H9 (cell line): ENCODE measurements at regions not wholly inside any gene's neighbourhood (a gene's known extent, or its start where the extent isn't known, plus 50 kb on each side); places are given as distances from the start of the nearest gene placed in this dataset.

Source experiments
- DNase-seq: peaks from one replicate; pipeline ENCODE4 v3.0.0-alpha.2; 2017
- H2AFZ ChIP-seq: one replicate; pipeline ENCODE4 v1.6.1; 2013; ENCODE audit warnings: mild to moderate bottlenecking, low read length, control low read depth, moderate library complexity
- H2AK5ac ChIP-seq: 2 replicates; pipeline ENCODE4 v1.6.1; 2013; ENCODE audit warnings: low read length, control low read depth, mixed read lengths; ENCODE audit not compliant: insufficient read length
- H2BK120ac ChIP-seq: one replicate; pipeline ENCODE4 v1.6.1; 2013; ENCODE audit warnings: low read depth, mild to moderate bottlenecking, low read length, control low read depth, inconsistent platforms; ENCODE audit not compliant: poor library complexity, severe bottlenecking
- H2BK12ac ChIP-seq: 2 replicates; pipeline ENCODE4 v1.6.1; 2013; ENCODE audit warnings: low read length, control low read depth, mixed read lengths, low read depth; ENCODE audit not compliant: insufficient read length
- H2BK15ac ChIP-seq: 2 replicates; pipeline ENCODE4 v1.6.1; 2013; ENCODE audit warnings: low read depth, low read length, control low read depth
- H2BK20ac ChIP-seq: one replicate; pipeline ENCODE4 v1.6.1; 2013; ENCODE audit warnings: low read depth, mild to moderate bottlenecking, low read length, control low read depth, inconsistent platforms; ENCODE audit not compliant: poor library complexity, severe bottlenecking
- H2BK5ac ChIP-seq: 2 replicates; pipeline ENCODE4 v1.6.1; 2013; ENCODE audit warnings: low read length, control low read depth, mixed read lengths; ENCODE audit not compliant: insufficient read length
- H3K14ac ChIP-seq: 2 replicates; pipeline ENCODE4 v1.6.1; 2013; ENCODE audit warnings: low read length, control low read depth; ENCODE audit not compliant: insufficient read depth
- H3K18ac ChIP-seq: 2 replicates; pipeline ENCODE4 v1.6.1; 2013; ENCODE audit warnings: low read depth, mild to moderate bottlenecking, mixed read lengths, low read length, control low read depth; ENCODE audit not compliant: insufficient read length
- H3K23ac ChIP-seq: 2 replicates; pipeline ENCODE4 v1.6.1; 2013; ENCODE audit warnings: low read length, control low read depth, mixed read lengths, low read depth; ENCODE audit not compliant: insufficient read length
- H3K23me2 ChIP-seq: 2 replicates; pipeline ENCODE4 v1.6.1; 2013; ENCODE audit warnings: low read depth, mild to moderate bottlenecking, mixed read lengths, low read length, control low read depth; ENCODE audit not compliant: insufficient read length, poor library complexity, severe bottlenecking
- H3K27ac ChIP-seq: 2 replicates; pipeline ENCODE4 v1.5.1; 2013; ENCODE audit warnings: low read length, control low read depth, mixed read lengths, low read depth; ENCODE audit not compliant: insufficient read length
- H3K27me3 ChIP-seq: 2 replicates; pipeline ENCODE4 v1.6.1; 2013; ENCODE audit warnings: low read length, control low read depth, inconsistent platforms; ENCODE audit not compliant: insufficient read depth
- H3K4ac ChIP-seq: 2 replicates; pipeline ENCODE4 v1.6.1; 2013; ENCODE audit warnings: low read depth, mild to moderate bottlenecking, control low read depth, inconsistent platforms, low read length, moderate library complexity
- H3K4me1 ChIP-seq: 2 replicates; pipeline ENCODE4 v1.6.1; 2013; ENCODE audit warnings: low read length, control low read depth, inconsistent platforms; ENCODE audit not compliant: insufficient read depth
- H3K4me2 ChIP-seq: 2 replicates; pipeline ENCODE4 v1.6.1; 2013; ENCODE audit warnings: low read length, control low read depth, mixed read lengths; ENCODE audit not compliant: insufficient read length, insufficient read depth
- H3K56ac ChIP-seq: 2 replicates; pipeline ENCODE4 v1.6.1; 2013; ENCODE audit warnings: low read depth, mild to moderate bottlenecking, mixed read lengths, low read length, control low read depth; ENCODE audit not compliant: insufficient read length
- H3K79me1 ChIP-seq: 2 replicates; pipeline ENCODE4 v1.6.1; 2013; ENCODE audit warnings: low read depth, mild to moderate bottlenecking, moderate library complexity, low read length, control low read depth, inconsistent platforms; ENCODE audit not compliant: insufficient read depth, poor library complexity, severe bottlenecking
- H3K79me2 ChIP-seq: 2 replicates; pipeline ENCODE4 v1.6.1; 2013; ENCODE audit warnings: low read length, control low read depth, inconsistent platforms; ENCODE audit not compliant: insufficient read depth
- H3K9ac ChIP-seq: 2 replicates; pipeline ENCODE4 v1.6.1; 2013; ENCODE audit warnings: low read length, control low read depth, mixed read lengths; ENCODE audit not compliant: insufficient read length; ENCODE audit errors: extremely low read depth
- H3K9me3 ChIP-seq: one replicate; pipeline ENCODE4 v1.6.1; 2013; ENCODE audit warnings: low read depth, low read length, inconsistent platforms; ENCODE audit not compliant: control insufficient read depth
- H3T11ph ChIP-seq: one replicate; pipeline ENCODE4 v1.6.1; 2013; ENCODE audit warnings: mild to moderate bottlenecking, low read length, control low read depth, inconsistent platforms
- H4K20me1 ChIP-seq: one replicate; pipeline ENCODE4 v1.6.1; 2013; ENCODE audit not compliant: control insufficient read depth, insufficient read length, insufficient read depth
- H4K5ac ChIP-seq: 2 replicates; pipeline ENCODE4 v1.6.1; 2013; ENCODE audit warnings: low read depth, mild to moderate bottlenecking, mixed read lengths, low read length, control low read depth; ENCODE audit not compliant: insufficient read length
- H4K8ac ChIP-seq: replicated peaks from 2 replicates; pipeline ENCODE4 v1.6.1; 2013; ENCODE audit warnings: low read length, control low read depth, mixed read lengths, low read depth; ENCODE audit not compliant: insufficient read length
- H4K91ac ChIP-seq: 2 replicates; pipeline ENCODE4 v1.6.1; 2013; ENCODE audit warnings: low read depth, mild to moderate bottlenecking, moderate library complexity, mixed read lengths, low read length, control low read depth; ENCODE audit not compliant: insufficient read length
- H3K27ac Mint-ChIP-seq, 3 experiments: 2 replicates in 2 of 3; 3 replicates in 1 of 3; pipeline ENCODE4 v1.8.0; 2020 to 2021; ENCODE audit warnings: mixed read lengths in 3 of 3, mild to moderate bottlenecking in 1 of 3, moderate library complexity in 1 of 3
- H3K27me3 Mint-ChIP-seq: 2 replicates; pipeline ENCODE4 v1.8.0; 2021; ENCODE audit warnings: low read depth, mild to moderate bottlenecking, moderate library complexity, mixed read lengths
- H3K36me3 Mint-ChIP-seq, 3 experiments: 2 replicates in 2 of 3; 3 replicates in 1 of 3; pipeline ENCODE4 v1.8.0; 2020 to 2021; ENCODE audit warnings: low read depth in 3 of 3, mixed read lengths in 3 of 3; ENCODE audit not compliant: insufficient read depth in 1 of 3
- H3K4me1 Mint-ChIP-seq, 2 experiments: 2 replicates each; pipeline ENCODE4 v1.8.0; 2020; ENCODE audit warnings: mixed read lengths in 2 of 2
- H3K4me3 Mint-ChIP-seq, 2 experiments: 2 replicates in 1 of 2; 3 replicates in 1 of 2; pipeline ENCODE4 v1.8.0; 2020 to 2021; ENCODE audit warnings: mild to moderate bottlenecking in 2 of 2, mixed read lengths in 2 of 2, moderate library complexity in 1 of 2
- H3K9me3 Mint-ChIP-seq, 2 experiments: 2 replicates in 1 of 2; 3 replicates in 1 of 2; pipeline ENCODE4 v1.8.0; 2020; ENCODE audit warnings: mild to moderate bottlenecking in 2 of 2, mixed read lengths in 2 of 2, moderate library complexity in 1 of 2
- WGBS: extraction: QIAGEN DNeasy Blood & Tissue Kit; methylation state at CpG from one replicate; pipeline ENCODE4 v1.1.7; 2013; ENCODE audit warnings: missing lambda C conversion rate, low lambda C conversion rate, mixed read lengths; ENCODE audit not compliant: insufficient read length; ENCODE audit errors: extremely low coverage; 5-methylcytosine and 5-hydroxymethylcytosine counted together
- TF ChIP-seq, protein P1 (sequence below): fragments of 200-600 bp; sonication (generic); conservative IDR thresholded peaks from 3 replicates; pipeline ENCODE4 v1.8.0; 2021; ENCODE audit warnings: antibody characterized with exemption, mild to moderate bottlenecking

DNA sequence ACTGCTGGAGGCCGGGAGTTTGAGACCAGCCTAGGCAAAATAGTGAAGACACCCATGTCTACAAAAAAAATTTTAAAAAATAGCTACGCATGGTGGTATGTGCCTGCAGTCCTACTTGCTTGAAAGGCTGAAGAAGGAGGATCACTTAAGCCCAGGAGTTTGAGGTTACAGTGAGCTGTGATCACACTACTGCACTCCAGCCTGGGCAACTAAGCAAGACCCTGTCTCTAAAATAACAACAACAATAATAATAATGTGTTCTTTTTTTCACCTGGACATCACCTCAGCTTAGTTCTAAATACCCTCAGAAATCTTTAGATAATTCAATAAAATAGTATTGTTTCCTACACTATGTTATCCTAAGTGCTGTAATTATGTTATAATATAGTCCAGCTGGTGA lies 397.1 kb upstream of the ZNF804A start:
- Histone ChIP-seq H3T11ph (no peak overlapping the region), H3K4me2 (no peak overlapping the region), H4K8ac (no peak overlapping the region), H4K91ac (no peak overlapping the region), H3K79me1 (no peaks in the 10 kb centered on the region), H3K79me2 (no peaks in the 10 kb centered on the region), H3K14ac (no peak overlapping the region), H2BK5ac (no peak overlapping the region), H3K23ac (no peak overlapping the region), H3K9me3 (no peaks in the 10 kb centered on the region), H3K4me1 (no peaks in the 10 kb centered on the region; the same call in 1 of the 2 replicates), H2BK20ac (no peak overlapping the region), H2AK5ac (no peak overlapping the region), H2BK15ac (no peak overlapping the region), H3K18ac (no peak overlapping the region), H3K23me2 (no peaks in the 10 kb centered on the region), H3K9ac (no peak overlapping the region), H3K4ac (no peak overlapping the region), H3K27ac (no peak overlapping the region), H2BK120ac (no peak overlapping the region), H4K20me1 (no peaks in the 10 kb centered on the region), H2AFZ (no peak overlapping the region), H2BK12ac (no peak overlapping the region), H3K27me3 (no peaks in the 10 kb centered on the region), H3K56ac (no peak overlapping the region), H4K5ac (no peak overlapping the region)
- no peaks in the 10 kb centered on the region; a peak in 1 of 7 replicates for H3K36me3 Mint-ChIP-seq
- no peaks in the 10 kb centered on the region for H3K9me3 Mint-ChIP-seq
- TF ChIP-seq, protein P1, sequence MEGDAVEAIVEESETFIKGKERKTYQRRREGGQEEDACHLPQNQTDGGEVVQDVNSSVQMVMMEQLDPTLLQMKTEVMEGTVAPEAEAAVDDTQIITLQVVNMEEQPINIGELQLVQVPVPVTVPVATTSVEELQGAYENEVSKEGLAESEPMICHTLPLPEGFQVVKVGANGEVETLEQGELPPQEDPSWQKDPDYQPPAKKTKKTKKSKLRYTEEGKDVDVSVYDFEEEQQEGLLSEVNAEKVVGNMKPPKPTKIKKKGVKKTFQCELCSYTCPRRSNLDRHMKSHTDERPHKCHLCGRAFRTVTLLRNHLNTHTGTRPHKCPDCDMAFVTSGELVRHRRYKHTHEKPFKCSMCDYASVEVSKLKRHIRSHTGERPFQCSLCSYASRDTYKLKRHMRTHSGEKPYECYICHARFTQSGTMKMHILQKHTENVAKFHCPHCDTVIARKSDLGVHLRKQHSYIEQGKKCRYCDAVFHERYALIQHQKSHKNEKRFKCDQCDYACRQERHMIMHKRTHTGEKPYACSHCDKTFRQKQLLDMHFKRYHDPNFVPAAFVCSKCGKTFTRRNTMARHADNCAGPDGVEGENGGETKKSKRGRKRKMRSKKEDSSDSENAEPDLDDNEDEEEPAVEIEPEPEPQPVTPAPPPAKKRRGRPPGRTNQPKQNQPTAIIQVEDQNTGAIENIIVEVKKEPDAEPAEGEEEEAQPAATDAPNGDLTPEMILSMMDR: no peak
- no peak overlapping the region for H3K27ac Mint-ChIP-seq
- WGBS: no CpG with 5 or more reads among the region's 2 CpGs
- H3K4me1 Mint-ChIP-seq: peaks cover 12 to 17% of the 10 kb centered on the region in 2 experiments
- DNase-seq: no peak
- H3K4me3 Mint-ChIP-seq: no peak overlapping the region
- H3K27me3 Mint-ChIP-seq: no peaks in the 10 kb centered on the region
